Osteocyte (in vitro differentiated cells): ENCODE measurements at regions not wholly inside any gene's neighbourhood (a gene's known extent, or its start where the extent isn't known, plus 50 kb on each side); places are given as distances from the start of the nearest gene placed in this dataset.
A peak's percentile ranks its signal among the peaks of the same experiment; 100 is the strongest.
"Not testable (repeated sequence)": the region's sequence is repeated elsewhere in the genome, so short reads cannot be mapped to it uniquely, and the experiment has no call there.

Experiments used
- DNase-seq: peaks from one replicate; pipeline ENCODE4 v3.0.0; 2021; ENCODE audit warnings: mixed read lengths; ENCODE audit not compliant: unreplicated experiment; ENCODE audit errors: extremely low spot score
- H3K27ac Mint-ChIP-seq: one replicate; pipeline ENCODE4 v1.8.0; 2021; ENCODE audit warnings: mild to moderate bottlenecking, mixed read lengths; ENCODE audit not compliant: unreplicated experiment
- H3K27me3 Mint-ChIP-seq: one replicate; pipeline ENCODE4 v1.8.0; 2021; ENCODE audit warnings: mixed read lengths; ENCODE audit not compliant: unreplicated experiment
- H3K36me3 Mint-ChIP-seq: one replicate; pipeline ENCODE4 v1.8.0; 2021; ENCODE audit warnings: mixed read lengths; ENCODE audit not compliant: unreplicated experiment
- H3K4me1 Mint-ChIP-seq: one replicate; pipeline ENCODE4 v1.8.0; 2021; ENCODE audit warnings: mixed read lengths; ENCODE audit not compliant: unreplicated experiment
- H3K4me3 Mint-ChIP-seq: one replicate; pipeline ENCODE4 v1.8.0; 2021; ENCODE audit warnings: mild to moderate bottlenecking, moderate library complexity, mixed read lengths; ENCODE audit not compliant: unreplicated experiment
- H3K9me3 Mint-ChIP-seq: one replicate; pipeline ENCODE4 v1.8.0; 2021; ENCODE audit warnings: mixed read lengths; ENCODE audit not compliant: unreplicated experiment
- TF ChIP-seq, protein P1 (sequence below): fragments of 200-600 bp; sonication (generic); IDR thresholded peaks from 2 replicates; pipeline ENCODE4 v1.5.0; 2021; ENCODE audit warnings: antibody characterized with exemption, mild to moderate bottlenecking, moderate library complexity

DNA sequence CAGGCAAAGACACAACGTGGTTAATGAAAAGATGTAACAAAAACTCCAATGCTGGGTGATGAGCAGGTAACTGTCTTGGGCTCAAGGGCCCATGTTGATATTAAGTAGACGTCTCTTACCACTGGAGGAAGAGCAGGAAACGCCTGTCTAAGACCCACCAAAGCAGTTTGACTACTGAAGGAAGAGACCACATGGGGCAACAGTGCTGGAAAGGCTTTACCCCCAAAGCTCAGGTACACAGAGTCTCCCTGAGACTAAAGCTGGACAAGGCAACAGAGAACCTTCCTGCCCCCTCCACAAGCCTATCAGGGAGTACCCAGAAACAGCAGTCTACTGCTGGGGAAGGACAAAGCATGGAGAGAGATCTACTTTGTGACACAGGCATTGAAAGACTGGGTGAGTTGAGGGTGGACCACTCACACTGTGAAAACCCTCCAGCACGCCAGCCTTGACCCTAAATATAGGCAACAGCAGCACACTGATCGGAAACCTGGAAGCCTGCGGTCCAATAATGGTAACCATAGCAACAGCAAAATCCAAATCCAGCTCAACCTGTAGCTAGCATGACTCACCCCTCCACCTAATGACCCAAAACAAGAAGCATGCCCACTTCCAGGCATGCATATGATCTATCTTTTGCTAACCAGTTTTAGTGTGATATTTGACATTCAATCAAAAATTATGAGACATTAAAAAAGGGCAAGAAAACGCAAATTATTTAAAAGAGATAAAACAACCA lies 270.5 kb upstream of the SDK2 start:
- peak; percentile 15 for DNase-seq
- Mint-ChIP-seq H3K27ac (no peak overlapping the region), H3K4me3 (no peak overlapping the region), H3K9me3 (peaks cover 15% of the 10 kb centered on the region), H3K4me1 (no peaks in the 10 kb centered on the region), H3K27me3 (peaks cover 5% of the 10 kb centered on the region), H3K36me3 (no peaks in the 10 kb centered on the region)
- TF ChIP-seq, protein P1, sequence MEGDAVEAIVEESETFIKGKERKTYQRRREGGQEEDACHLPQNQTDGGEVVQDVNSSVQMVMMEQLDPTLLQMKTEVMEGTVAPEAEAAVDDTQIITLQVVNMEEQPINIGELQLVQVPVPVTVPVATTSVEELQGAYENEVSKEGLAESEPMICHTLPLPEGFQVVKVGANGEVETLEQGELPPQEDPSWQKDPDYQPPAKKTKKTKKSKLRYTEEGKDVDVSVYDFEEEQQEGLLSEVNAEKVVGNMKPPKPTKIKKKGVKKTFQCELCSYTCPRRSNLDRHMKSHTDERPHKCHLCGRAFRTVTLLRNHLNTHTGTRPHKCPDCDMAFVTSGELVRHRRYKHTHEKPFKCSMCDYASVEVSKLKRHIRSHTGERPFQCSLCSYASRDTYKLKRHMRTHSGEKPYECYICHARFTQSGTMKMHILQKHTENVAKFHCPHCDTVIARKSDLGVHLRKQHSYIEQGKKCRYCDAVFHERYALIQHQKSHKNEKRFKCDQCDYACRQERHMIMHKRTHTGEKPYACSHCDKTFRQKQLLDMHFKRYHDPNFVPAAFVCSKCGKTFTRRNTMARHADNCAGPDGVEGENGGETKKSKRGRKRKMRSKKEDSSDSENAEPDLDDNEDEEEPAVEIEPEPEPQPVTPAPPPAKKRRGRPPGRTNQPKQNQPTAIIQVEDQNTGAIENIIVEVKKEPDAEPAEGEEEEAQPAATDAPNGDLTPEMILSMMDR, result no peak

DNA sequence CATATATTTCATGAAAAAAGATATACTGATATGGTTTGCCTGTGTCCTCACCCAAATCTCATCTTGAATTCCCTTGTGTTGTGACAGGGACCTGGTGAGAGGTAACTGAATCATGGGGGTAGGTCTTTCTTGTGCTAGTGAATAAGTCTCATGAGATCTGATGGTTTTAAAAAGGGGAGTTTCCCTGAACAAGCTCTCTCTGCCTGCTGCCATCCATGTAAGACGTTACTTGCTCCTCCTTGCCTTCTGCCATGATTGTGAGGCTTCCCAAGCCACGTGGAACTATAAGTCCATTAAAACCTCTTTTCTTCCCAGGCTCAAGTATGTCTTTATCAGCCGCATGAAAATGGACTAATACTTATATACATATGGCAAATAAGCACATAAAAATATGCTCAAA lies 274.8 kb upstream of the SDK2 start:
- H3K4me3 Mint-ChIP-seq, H3K36me3 Mint-ChIP-seq, H3K4me1 Mint-ChIP-seq, H3K27me3 Mint-ChIP-seq, DNase-seq, H3K27ac Mint-ChIP-seq: not testable (repeated sequence)
- peaks cover 22% of the 10 kb centered on the region for H3K9me3 Mint-ChIP-seq

DNA sequence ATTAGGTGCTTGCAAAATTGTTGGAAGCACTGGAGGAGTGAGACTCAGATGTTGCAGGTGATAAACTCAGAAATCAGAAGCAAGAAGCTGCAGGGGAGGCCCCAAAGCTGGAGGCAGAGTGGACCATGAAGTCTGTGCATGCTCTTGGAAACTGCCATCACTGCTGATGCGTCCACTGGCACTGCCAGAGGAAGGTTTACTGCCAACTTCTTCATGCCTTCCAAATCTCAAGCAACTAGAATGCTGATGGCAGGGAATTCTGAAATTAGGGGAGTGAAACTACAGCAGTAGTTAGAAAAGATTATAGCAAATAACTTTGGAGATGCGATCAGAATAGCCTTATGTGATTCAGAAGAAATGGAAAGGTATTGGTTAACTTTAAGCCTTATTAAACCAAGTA lies 277.1 kb upstream of the SDK2 start:
- TF ChIP-seq, protein P1, result no peak
- Mint-ChIP-seq H3K27ac (no peak overlapping the region), H3K9me3 (peaks cover 16% of the 10 kb centered on the region), H3K36me3 (no peaks in the 10 kb centered on the region), H3K4me1 (no peaks in the 10 kb centered on the region), H3K27me3 (peaks cover 2% of the 10 kb centered on the region), H3K4me3 (no peak overlapping the region)
- DNase-seq, result peak; percentile 40

DNA sequence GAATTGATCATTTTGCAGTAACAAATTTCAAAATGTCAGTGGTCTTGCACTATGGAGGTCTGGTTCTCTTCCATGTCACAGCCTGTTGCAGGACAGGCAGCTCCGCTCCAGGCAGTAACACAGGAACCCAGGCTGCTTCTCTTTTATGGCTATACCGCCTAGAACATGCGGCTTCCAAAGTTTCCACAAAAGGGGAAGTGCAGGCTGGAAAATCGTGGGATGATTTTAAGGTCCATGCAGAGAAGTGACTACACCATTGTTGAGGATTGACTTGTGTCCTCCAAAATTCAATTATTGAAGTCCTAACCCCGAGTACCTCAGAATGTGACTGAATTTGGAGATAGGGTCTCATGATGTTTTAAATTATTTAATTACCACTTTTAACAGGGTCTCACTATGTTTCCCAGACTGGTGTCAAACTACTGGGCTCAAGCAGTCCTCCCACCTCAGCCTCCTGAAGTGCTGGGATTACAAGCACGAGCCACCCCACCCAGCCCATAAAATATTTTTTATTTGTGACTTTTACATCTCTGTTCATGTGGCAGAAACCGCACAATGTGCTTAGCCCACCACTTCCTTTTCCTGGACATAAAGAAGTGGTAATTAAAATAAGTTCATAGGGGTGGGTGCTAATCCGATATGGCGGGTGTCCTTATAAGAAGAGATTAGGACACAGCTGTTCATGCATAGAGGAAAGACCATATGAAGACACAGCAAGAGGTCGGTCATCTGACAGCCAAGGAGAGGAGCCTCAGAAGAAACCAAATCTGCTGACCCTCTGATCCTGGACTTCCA lies 279.2 kb upstream of the RPL38 start:
- no peaks in the 10 kb centered on the region for H3K4me1 Mint-ChIP-seq
- TF ChIP-seq, protein P1, result no peak
- H3K4me3 Mint-ChIP-seq, result no peak overlapping the region
- H3K36me3 Mint-ChIP-seq, result no peaks in the 10 kb centered on the region
- H3K9me3 Mint-ChIP-seq, result peaks cover 24% of the 10 kb centered on the region
- DNase-seq, result no peak
- H3K27ac Mint-ChIP-seq, result no peak overlapping the region
- no peaks in the 10 kb centered on the region for H3K27me3 Mint-ChIP-seq

DNA sequence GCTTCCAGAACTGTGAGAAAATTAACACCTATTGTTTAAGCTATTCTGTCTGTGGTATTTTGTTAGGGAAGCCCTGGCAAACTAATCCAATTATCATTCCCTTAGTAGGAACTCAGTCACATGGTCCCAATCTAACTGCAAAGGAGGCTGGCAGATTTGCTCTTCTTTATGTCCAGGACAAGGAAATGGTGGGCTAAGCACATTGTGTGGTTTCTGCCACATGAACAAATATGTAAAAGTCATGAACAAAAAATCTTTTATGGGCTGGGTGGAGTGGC lies 278.6 kb upstream of the RPL38 start:
- H3K27me3 Mint-ChIP-seq, result no peaks in the 10 kb centered on the region
- H3K4me1 Mint-ChIP-seq, result no peaks in the 10 kb centered on the region
- no peak overlapping the region for H3K4me3 Mint-ChIP-seq
- H3K36me3 Mint-ChIP-seq, result no peaks in the 10 kb centered on the region
- H3K27ac Mint-ChIP-seq, result no peak overlapping the region
- peaks cover 24% of the 10 kb centered on the region for H3K9me3 Mint-ChIP-seq
- DNase-seq, result no peak
- TF ChIP-seq, protein P1, result no peak
